Cardiac fibroblast (primary cell): ENCODE measurements at regions not wholly inside any gene's neighbourhood (a gene's known extent, or its start where the extent isn't known, plus 50 kb on each side); places are given as distances from the start of the nearest gene placed in this dataset.
"Not testable (repeated sequence)": the region's sequence is repeated elsewhere in the genome, so short reads cannot be mapped to it uniquely, and the experiment has no call there.

ENCODE experiments used
- DNase-seq, 2 donors: peaks; one replicate each; pipeline versions ENCODE4 v3.0.0 to v3.0.0-alpha.2; 2010; ENCODE audit warnings: low read depth in 2 of 2
- H3K4me3 ChIP-seq, 2 donors: replicated peaks in 1 of 2; 1 replicate in 1 of 2; 2 replicates in 1 of 2; pipeline ENCODE4 v1.5.1; 2011; ENCODE audit warnings: low read depth in 2 of 2, low read length in 2 of 2, mild to moderate bottlenecking in 2 of 2, moderate library complexity in 1 of 2
- CTCF ChIP-seq: IDR thresholded peaks from one replicate; pipeline ENCODE4 v1.5.1; 2011; ENCODE audit warnings: low read depth, mild to moderate bottlenecking, low read length, inconsistent platforms

DNA sequence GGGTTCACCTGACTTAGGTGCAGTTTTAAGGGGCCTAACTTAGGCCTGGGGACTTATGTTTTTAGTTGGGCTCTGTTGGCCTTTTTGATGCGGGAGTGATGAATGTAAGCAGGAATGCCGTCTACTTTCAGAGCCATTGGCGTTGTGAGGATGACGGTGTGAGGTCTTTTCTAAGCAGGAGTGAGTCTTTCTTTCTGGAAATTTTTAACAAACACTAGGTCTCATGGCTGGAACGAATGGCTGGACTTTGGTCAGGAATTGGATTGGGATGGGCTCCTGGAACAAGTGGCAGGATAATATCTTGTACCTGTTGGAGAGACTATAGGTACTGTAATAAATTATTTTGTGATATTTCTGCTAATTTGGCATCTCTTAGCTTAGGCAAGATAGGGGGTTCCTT, 163.9 kb upstream of the CCZ1B start:
- not testable (repeated sequence) for H3K4me3 ChIP-seq, DNase-seq

- H3K4me3 ChIP-seq: not testable (repeated sequence)
Observed at GRCh38 chr7:6990426-6991152, 164.5 kb upstream of the CCZ1B start.

DNA sequence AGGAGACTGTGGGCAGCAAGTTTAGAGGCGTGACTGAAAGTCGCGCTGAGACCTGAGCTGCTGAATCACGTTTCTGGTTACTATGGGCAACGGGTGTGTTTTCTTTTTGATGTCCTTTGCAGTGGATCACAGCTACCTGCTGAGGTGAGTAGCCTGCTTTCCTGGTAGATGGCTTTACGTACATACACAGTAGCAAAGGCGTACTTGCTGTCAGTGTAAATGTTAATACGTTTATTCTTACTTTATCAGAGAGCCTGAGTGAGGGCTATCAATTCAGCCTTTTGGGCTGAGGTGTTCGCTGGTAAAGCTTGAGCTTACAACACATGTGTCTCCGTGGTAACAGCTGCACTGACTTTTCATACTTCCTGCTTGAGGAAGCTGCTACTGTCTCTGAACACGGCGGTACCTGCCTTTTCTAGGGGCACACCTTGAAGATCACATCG, 165.1 kb upstream of the CCZ1B start:
- H3K4me3 ChIP-seq: not testable (repeated sequence)
- DNase-seq: peak in 1 of 2 donors; percentile 6

More at GRCh38 chr7:6990426-6991152, 164.5 kb upstream of the CCZ1B start:
- DNase-seq: not testable (repeated sequence)

DNA sequence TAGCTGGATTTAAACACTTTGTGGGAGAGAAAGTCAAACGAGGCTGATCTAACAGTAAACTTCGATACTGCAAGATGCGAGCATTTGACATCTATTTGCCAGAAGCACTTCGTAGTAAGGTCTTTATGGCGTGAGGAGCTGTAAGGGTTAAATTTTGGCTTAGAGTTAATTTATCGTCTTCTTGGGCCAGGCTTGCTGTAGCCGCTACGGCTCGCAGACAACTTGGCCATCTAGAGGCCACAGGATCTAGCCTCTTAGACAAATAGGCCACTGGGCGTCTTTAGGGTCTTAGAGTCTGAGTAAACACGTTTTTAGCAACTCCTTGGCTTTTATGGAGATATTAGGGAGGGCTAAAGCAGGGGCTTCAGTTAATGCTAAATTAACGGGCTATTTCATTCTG, 165.6 kb upstream of the CCZ1B start:
- not testable (repeated sequence) for DNase-seq, H3K4me3 ChIP-seq

DNA sequence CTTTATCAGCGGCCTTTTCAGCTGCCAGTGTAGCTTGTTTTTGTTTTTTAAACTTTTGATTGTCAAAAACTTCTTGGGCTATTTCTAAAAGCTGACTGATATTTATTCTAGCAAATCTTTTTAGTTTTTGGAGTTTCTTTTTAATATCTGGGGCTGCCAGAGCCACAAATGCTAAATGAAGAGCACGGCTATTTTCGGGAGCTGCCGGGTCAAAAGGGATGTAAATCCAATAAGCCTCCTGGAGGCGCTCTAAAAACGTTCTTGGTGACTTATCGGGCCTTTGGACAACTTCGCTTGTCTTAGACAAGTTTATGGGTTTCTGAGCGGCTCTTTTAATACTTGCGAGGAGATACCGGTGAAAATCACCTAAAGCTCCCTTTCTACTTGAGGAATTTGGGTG, 166.1 kb upstream of the CCZ1B start:
- not testable (repeated sequence) for H3K4me3 ChIP-seq
- DNase-seq: peak in 1 of 2 donors; percentile 5

GRCh38 chr7:6995026-6995425, 169.0 kb upstream of the CCZ1B start:
- not testable (repeated sequence) for DNase-seq, H3K4me3 ChIP-seq

DNA sequence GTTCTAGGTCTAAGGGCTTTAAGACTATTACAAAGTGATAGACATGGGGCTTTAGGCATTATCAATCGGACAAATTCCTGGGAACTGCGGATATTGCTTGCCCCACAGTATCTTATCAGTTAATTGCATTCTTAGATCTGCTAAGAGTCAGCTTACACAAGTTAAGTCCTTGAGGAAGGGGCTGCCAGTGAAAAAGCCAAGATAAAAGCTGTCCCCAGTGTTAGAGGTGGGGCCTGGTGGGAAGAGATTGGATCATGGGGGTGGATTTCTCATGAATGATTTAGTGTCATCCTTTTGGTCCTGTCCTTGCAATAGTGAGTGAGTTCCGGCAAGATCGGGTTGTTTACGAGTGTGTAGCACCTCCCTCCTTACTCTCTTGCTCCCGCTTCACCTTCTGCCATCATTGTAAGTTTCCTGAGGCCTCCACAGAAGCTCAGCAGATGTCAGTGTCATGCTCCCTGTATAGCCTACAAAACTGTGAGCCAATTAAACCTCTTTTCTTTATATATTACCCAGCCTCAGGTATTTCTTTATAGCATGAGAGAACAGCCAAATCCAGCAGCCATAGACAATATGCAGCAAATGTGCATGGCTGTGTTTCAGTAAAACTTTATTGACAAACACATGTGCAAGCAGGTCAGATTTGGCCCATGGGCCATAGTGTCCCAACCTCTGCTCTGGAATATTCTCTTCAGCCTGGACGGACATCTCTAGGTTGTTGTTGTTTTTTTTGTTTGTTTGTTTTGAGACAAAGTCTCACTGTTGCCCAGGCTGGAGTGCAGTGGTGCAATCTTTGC, 169.6 kb upstream of the CCZ1B start:
- H3K4me3 ChIP-seq, DNase-seq: not testable (repeated sequence)

- not testable (repeated sequence) for H3K4me3 ChIP-seq
Observed at GRCh38 chr7:6999067-6999666, 173.1 kb upstream of the CCZ1B start.

GRCh38 chr7:7002418-7003062, 176.5 kb upstream of the CCZ1B start:
- no peak overlapping the region for H3K4me3 ChIP-seq
- no peak for DNase-seq

More at GRCh38 chr7:6999067-6999666, 173.1 kb upstream of the CCZ1B start:
- not testable (repeated sequence) for DNase-seq

GRCh38 chr7:7005303-7005702, 177.0 kb upstream of the C1GALT1 start:
- DNase-seq: no peak
- no peak for TF ChIP-seq CTCF
- no peak overlapping the region for H3K4me3 ChIP-seq

More at GRCh38 chr7:7002418-7003062, 176.5 kb upstream of the CCZ1B start:
- TF ChIP-seq CTCF: no peak

DNA sequence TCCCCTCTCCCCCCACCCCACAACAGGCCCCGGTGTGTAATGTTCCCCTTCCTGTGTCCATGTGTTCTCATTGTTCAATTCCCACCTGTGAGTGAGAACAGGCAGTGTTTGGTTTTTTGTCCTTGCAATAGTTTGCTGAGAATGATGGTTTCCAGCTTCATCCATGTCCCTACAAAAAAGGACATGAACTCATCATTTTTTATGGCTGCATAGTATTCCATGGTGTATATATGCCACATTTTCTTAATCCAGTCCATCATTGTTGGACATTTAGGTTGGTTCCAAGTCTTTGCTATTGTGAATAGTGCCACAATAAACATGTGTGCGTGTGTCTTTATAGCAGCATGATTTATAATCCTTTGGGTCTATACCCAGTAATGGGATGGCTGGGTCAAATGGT, 176.4 kb upstream of the C1GALT1 start:
- DNase-seq, H3K4me3 ChIP-seq: not testable (repeated sequence)

DNA sequence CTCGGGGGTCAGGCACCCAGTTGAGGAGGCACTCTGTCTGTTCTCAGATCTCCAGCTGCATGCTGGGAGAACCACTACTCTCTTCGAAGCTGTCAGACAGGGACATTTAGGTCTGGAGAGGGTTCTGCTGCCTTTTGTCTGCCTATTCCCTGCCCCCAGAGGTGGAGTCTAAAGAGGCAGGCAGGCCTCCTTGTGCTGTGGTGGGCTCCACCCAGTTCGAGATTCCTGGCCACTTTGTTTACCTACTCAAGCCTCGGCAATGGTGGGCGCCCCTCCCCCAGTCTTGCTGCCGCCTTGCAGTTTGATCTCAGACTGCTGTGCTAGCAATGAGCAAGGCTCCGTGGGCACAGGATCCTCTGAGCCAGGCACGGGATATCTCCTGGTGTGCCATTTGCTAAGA, 171.1 kb upstream of the C1GALT1 start:
- DNase-seq: not testable (repeated sequence)

DNA sequence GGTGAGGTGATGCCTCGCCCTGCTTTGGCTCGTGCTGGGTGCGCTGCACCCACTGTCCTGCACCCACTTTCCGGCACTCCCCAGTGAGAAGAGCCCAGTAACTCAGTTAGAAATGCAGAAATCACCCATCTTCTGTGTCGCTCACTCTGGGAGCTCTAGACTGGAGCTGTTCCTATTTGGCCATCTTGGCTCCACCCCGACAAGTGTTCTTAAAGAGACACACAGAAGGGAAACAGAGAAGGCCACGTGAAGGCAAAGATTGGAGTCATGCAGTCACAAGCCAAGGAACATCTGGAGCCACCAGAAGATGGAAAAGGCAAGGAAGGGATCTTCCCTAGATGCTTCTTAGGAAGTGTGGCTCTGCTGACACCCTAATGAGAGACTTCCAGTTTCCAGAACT, 170.6 kb upstream of the C1GALT1 start:
- not testable (repeated sequence) for DNase-seq, H3K4me3 ChIP-seq

More for the DNA sequence above, 171.1 kb upstream of the C1GALT1 start:
- H3K4me3 ChIP-seq: not testable (repeated sequence)
